HUDEP-2 (cell line): ENCODE measurements at regions not wholly inside any gene's neighbourhood (a gene's known extent, or its start where the extent isn't known, plus 50 kb on each side); places are given as distances from the start of the nearest gene placed in this dataset.
"Not testable (repeated sequence)": the region's sequence is repeated elsewhere in the genome, so short reads cannot be mapped to it uniquely, and the experiment has no call there.

Experiments used
- DNase-seq, 76 experiments: peaks; one replicate each; lab custom pipeline; 2025; ENCODE audit not compliant: unreplicated experiment in 76 of 76; lab: John Stamatoyannopoulos, UW

DNA sequence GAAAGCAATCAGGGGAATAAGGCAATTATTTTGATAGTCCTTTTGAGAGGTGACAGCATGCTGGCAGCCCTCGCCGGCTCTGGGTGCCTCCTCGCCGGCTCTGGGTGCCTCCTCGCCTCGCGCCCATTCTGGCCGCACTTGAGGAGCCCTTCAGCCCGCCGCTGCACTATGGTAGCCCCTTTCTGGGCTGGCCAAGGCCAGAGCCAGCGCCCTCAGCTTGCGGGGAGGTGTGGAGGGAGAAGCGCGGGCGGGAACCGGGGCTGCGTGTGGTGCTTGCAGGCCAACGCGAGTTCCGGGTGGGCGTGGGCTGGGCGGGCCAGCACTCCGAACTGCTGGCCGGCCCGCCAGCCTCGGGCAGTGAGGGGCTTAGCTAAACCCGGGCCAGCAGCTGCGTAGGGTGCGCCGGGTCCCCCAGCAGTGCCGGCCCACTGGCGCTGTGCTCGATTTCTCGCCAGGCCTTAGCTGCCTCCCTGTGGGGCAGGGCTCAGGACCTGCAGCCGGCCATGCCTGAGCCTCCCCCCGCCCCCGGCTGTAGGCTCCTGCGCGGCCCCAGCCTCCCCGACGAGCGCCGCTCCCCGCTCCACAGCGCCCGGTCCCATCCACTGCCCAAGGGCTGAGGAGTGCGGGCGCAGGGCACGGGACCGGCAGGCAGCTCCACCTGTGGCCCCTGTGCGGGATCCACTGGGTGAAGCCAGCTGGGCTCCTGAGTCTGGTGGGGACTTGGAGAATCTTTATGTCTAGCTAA, 193.5 kb downstream of the ADCYAP1 start:
- DNase-seq, result not testable (repeated sequence)

DNA sequence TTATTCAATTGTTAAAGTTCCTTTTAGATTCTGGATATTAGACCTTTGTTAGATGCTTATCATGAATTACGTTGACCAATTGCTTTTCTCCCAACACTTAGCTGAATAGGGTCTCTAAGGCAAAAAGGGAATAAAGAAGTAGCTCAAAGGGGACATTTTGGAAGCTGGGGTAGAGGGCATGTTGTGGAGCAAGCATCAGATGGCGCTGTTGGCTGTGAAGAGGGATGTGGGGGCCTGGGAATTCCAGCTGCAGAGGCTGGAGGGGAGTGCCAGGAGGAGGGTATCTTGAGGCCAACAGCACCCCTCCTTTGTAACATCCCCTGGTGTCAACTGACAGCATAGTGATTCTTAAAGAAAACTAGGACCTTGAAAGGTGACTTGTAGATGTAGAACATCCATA, 198.2 kb downstream of the ADCYAP1 start:
- no peak for DNase-seq

DNA sequence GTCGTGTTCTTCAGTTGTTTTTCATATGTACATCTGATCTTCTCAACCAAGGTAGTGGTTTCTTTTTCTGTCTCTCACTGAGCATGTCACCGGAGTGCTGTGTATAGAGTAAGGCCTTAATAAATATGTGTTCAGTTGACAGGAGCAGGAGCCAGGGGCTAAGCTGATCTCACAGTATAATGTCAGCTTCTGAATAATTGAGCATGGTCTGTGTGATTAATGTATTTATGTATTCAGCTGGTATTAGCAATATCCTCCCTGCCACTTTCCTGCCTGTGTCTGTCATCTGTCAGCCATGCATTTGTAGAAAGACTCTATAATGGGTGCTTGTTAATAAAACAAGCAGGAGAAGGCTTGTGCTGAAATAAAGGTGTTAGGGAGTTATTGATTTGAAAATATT, 198.9 kb downstream of the ADCYAP1 start:
- DNase-seq, result no peak

DNA sequence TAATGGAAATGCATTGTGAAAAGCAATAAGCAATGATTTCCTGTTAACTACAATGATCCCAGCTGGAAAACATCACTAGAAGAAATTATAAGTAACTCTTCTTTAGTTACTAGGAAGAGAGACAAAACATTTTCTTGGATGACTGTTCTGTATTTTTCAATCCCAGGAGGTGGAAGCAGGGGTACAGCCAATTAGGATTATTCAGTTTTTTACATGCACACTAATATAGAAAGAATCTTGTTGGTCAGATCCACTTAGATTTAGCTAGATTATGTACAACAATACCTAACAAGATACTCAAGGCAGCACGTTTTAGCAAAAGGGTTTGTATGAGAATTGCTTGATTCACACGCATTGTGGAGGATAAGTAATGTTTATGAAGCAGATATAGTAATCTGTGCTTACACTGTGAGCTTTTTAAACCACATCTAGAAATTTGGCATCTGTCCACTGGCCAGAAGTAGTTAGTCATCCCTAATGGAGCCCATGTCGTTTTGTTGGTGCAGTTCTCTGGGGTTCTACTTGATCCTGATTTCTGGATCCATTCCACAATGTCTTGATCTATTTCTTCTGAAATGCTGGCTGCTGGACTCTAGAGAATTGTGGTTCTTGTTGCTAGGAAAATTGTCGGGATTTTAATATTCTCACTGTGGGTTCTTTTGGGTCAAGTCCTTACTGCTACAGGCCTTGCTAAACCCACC, 199.7 kb downstream of the ADCYAP1 start:
- DNase-seq, result no peak

- DNase-seq, result no peak
These were observed 219.8 kb downstream of the ADCYAP1 start for GRCh38 chr18:1124495-1124894.

GRCh38 chr18:1133541-1133940, 228.9 kb downstream of the ADCYAP1 start:
- no peak for DNase-seq

GRCh38 chr18:1147730-1148129, 243.1 kb downstream of the ADCYAP1 start:
- DNase-seq, result no peak

DNA sequence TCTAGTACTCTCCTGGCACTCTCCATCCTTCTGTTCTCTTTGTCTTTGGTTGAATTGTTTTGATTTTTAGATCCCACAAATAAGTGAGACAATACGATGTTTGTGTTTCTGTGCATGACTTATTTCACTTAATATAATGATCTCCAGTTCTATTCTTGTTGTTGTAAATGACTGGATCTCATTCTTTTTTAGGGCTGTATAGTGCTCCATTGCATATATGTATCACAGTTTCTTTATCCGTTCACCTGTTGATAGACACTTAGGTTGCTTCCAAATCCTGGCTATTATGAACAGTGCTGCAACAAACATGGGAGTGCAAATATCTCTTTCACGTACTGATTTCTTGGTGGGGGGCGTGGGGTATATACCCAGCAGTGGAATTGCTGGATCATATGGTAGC, 245.0 kb downstream of the ADCYAP1 start:
- no peak for DNase-seq

DNA sequence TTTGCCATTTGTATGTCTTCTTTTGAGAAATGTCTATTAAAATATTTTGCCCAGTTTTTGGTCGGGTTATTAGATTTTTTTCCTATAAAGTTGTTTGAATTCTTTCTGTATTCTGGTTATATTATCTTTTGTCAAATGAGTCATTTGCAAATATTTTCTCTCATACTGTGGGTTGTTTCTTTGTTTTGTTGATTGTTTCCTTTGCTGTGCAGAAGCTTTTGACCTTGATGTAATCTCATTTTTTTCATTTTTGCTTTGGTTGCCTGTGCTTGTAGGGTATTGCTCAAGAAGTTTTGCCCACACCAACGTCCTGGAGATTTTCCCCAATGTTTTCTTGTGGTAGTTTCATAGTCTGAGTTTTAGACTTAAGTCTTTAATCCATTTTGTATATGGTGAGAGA, 245.7 kb downstream of the ADCYAP1 start:
- DNase-seq, result no peak

- not testable (repeated sequence) for DNase-seq
These were observed 248.3 kb downstream of the ADCYAP1 start for GRCh38 chr18:1152958-1153357.

DNA sequence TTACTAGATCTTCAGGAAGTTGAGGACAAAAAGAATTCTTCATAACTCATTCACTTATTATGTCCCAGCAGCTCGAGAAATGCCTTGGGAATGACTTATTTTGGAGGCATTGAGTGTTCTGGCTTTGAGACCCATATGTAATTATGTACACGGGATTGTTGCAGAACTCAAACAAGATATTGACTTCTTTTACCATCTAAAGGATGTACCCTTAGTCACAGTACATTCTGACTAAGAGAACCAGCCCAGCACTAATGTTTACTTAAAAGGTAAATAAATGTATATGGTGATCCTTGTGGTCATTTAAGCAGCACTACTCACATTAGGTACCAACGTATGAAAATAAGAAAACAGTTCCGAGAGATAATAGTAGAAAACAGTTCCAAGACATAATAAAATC, 268.9 kb downstream of the ADCYAP1 start:
- no peak for DNase-seq

DNA sequence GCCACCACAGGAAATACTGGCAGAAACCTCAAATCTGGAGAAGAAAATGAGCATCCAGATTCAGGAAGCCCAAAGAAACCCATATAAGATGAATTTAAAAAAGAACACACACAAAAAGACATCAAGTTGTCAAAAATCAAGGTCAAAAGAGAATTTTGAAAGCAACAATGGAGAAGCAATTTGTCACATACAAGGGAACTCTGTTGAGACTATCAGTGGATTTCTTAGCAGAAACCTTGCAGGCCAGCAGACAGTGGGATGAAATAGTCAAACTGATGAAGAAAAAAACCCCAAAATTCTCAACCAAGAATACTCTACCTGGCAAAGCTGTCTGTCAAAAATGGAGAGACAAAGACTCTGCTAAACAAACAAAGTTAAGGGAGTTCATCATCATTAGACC, 272.6 kb downstream of the ADCYAP1 start:
- DNase-seq, result no peak

DNA sequence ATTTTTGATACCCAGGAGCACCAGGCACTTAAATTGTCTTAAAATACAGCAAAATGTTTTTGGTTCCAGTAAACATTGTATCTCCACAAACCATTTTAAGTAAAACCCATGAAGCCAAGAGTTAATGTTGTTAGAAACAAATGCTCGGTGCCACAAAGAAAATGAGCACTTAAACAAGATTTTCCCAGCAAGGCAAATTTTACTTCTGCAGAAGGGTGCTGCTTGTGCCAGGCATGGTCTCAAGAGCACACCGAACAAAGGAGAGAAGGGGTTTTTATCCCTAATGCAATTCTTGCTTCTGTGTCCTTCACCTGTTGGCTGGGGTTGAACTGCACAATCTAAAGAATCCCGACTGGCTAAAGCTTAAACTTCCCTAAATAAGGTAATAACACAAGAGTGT, 286.7 kb downstream of the ADCYAP1 start:
- DNase-seq, result no peak

DNA sequence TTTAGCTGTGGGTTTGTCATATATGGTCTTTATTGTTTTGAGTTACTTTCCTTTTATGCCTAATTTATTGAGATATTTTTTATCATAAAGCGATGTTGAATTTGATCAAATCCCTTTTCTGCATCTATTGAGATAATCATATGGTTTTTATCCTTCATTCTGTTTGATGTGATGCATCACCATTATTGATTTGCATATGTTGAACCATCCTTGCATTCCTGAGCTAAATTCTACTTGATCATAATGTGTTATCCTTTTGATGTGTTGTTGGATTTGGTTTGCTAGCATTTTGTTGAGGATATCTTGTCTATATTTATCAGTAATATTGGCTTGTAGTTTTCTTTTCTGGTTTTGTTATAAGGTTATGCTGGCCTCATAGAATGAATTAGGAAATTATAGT, 308.5 kb downstream of the ADCYAP1 start:
- no peak for DNase-seq

DNA sequence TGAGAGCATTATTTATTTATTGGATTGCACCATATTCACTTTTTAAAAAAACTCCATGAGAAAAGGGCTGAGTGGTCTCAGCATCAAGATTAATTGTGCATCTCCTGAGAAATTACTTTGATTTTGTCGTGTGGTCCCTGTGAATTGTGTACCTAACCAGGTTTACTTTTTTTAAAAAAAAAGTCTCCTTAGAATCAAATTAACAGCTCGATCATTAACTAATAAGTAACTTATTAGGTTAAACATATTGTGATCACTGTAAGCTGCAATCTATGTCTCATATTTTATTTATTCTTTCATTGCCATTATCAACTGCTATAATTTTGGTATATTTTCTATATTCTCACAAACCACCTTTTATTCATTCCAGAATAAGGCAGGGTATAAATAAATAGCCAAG, 318.2 kb downstream of the ADCYAP1 start:
- no peak for DNase-seq

- DNase-seq, result no peak
These were observed 322.4 kb downstream of the ADCYAP1 start for GRCh38 chr18:1227025-1227424.

GRCh38 chr18:1229634-1230033, 325.0 kb downstream of the ADCYAP1 start:
- DNase-seq, result no peak

DNA sequence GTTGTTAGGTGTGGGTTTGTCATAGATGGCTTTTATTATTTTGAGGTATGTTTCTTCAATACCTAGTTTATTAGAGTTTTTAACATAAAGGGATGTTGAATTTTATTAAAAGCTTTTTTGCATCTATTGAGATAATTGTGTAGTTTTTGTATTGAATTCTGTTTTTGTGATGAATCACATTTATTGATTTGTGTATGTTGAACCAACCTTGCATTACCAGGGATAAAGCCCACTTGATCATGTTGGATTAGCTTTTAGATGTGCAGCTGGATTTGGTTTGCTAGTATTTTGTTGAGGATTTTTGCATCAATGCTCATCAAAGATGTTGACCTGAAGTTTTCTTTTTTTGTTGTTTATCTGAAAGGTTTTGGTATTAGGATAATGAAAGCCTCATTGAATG, 328.2 kb downstream of the ADCYAP1 start:
- no peak for DNase-seq

- no peak for DNase-seq
These were observed 336.0 kb downstream of the ADCYAP1 start for GRCh38 chr18:1240701-1241100.

- DNase-seq, result no peak
These were observed 339.9 kb downstream of the ADCYAP1 start for GRCh38 chr18:1244397-1245122.

GRCh38 chr18:1246827-1247226, 342.2 kb downstream of the ADCYAP1 start:
- no peak for DNase-seq

DNA sequence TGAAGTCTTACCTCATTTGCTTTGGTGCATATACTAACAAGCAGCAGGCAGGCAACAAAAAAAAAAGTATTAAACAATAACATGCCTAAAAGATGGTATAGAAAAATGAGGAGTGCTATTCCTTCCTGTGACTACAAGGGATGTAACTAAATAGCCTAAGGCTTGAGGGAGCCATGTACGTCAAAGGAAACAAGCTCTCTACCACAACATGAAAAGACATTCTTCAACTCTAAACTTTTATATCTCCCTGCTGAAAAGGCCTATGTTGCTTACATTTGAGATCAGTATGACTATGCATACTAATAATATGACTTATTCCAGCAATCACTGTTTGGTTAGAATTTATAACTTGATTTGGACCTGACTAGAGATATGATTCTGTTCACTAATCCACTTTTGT, 347.9 kb downstream of the ADCYAP1 start:
- no peak for DNase-seq
